Activated CD4-positive, alpha-beta T cell treated with anti-CD3 and anti-CD28 coated beads, Interleukin-2, amount 10 ng/mL, durations not matched to agents 7 days and 5 days (primary cell): ENCODE measurements at regions not wholly inside any gene's neighbourhood (a gene's known extent, or its start where the extent isn't known, plus 50 kb on each side); places are given as distances from the start of the nearest gene placed in this dataset.

ENCODE experiments used
- CTCF ChIA-PET: fragments of 350-600 bp; sonication (Branson Sonifier 250); formaldehyde crosslinking; loops from one replicate; lab custom pipeline; 2021; ENCODE audit warnings: antibody characterized with exemption; lab: Charles Lee
- POLR2A ChIA-PET: fragments of 350-600 bp; sonication (Branson Sonifier 250); formaldehyde crosslinking; loops from one replicate; lab custom pipeline; 2021; ENCODE audit warnings: antibody characterized with exemption; lab: Charles Lee
- DNase-seq: peaks from one replicate; pipeline ENCODE4 v3.0.0-alpha.2; 2020
- H3K27ac Mint-ChIP-seq: one replicate; pipeline ENCODE4 v1.8.0; 2021; ENCODE audit warnings: mild to moderate bottlenecking, moderate library complexity, mixed read lengths
- H3K27me3 Mint-ChIP-seq: one replicate; pipeline ENCODE4 v1.8.0; 2021; ENCODE audit warnings: mixed read lengths
- H3K36me3 Mint-ChIP-seq: one replicate; pipeline ENCODE4 v1.8.0; 2021; ENCODE audit warnings: low read depth, mixed read lengths
- H3K4me1 Mint-ChIP-seq: one replicate; pipeline ENCODE4 v1.8.0; 2021; ENCODE audit warnings: mixed read lengths
- H3K4me3 Mint-ChIP-seq: one replicate; pipeline ENCODE4 v1.8.0; 2021; ENCODE audit warnings: mild to moderate bottlenecking, moderate library complexity, mixed read lengths
- H3K9me3 Mint-ChIP-seq: one replicate; pipeline ENCODE4 v1.8.0; 2021; ENCODE audit warnings: mixed read lengths

DNA sequence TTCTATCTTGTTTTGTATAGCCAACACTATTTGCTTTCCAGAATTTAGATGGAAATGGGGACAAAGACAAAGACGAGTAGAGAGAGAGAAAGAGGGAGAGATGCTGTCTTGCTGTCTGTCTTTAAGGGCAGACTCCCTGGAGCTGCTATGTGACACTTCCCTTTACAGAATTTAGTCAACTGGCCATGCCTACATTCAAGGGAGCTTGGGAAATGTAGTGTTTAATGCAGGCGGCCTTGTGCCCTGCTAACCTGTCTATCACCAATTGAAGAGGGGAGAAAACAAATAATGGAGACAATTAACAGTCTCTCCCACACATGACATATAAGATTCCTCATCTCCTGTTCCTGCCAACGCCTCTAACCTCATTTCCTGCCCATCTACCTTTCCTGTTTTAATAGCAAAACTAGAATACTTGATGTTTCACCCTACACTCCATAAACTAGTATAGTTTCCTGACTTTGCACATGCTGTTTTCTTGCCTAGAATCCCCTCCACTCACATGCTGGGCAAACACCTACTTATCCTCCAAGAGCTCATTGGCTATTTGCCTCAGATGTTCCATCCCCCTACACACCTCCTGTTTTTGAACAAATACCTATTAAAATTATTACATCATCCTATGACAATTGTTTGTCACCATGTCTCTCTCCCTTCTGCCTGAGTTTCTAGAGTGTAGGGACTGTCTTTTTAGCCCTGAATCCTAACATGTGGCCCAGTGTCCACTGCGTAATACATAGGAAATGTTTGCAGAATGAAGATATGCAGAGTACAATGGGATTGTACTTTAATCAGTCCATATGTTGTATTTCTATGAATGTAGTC, 117.2 kb downstream of the SLC25A24 start:
- no peaks in the 10 kb centered on the region for H3K36me3 Mint-ChIP-seq
- no peak for DNase-seq
- CTCF ChIA-PET = interaction anchor here (1.7 kb wide), 1 partner anchor 55 kb away, joined by 3 read pairs; no protein-coding TSS in a partner anchor
- H3K27ac Mint-ChIP-seq = no peak overlapping the region
- H3K4me1 Mint-ChIP-seq = peaks cover 53% of the 10 kb centered on the region
- H3K4me3 Mint-ChIP-seq = no peak overlapping the region
- H3K27me3 Mint-ChIP-seq = no peaks in the 10 kb centered on the region
- peaks cover 9% of the 10 kb centered on the region for H3K9me3 Mint-ChIP-seq
- POLR2A ChIA-PET = no interaction called here

DNA sequence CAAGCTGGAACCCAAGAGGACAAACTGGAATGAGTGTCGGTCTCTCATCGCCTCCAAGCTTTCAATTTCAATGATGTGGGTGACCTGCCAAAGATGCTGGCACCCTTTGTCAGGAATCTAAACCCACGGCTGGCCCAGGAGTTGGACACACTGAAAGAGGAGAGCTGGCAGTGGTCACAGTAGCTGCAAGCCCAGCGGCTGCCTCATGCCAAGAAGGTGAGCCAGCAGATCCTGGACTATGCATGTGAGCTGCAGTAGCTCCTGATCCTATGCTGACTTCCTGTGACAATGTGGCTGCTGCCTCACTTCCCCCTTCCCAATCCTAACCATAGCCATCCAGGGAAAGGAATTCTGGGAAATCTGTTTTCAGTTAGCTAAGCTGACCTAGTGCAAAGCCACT, 117.0 kb upstream of the VAV3 start:
- Mint-ChIP-seq H3K4me3 (no peak overlapping the region), H3K9me3 (peaks cover 9% of the 10 kb centered on the region), H3K36me3 (no peaks in the 10 kb centered on the region), H3K27ac (no peak overlapping the region), H3K27me3 (no peaks in the 10 kb centered on the region), H3K4me1 (peaks cover 62% of the 10 kb centered on the region)
- DNase-seq = no peak
- POLR2A ChIA-PET = no interaction called here
- CTCF ChIA-PET = interaction anchor here (0.8 kb wide), 1 partner anchor 38 kb away, joined by 3 read pairs; no protein-coding TSS in a partner anchor

DNA sequence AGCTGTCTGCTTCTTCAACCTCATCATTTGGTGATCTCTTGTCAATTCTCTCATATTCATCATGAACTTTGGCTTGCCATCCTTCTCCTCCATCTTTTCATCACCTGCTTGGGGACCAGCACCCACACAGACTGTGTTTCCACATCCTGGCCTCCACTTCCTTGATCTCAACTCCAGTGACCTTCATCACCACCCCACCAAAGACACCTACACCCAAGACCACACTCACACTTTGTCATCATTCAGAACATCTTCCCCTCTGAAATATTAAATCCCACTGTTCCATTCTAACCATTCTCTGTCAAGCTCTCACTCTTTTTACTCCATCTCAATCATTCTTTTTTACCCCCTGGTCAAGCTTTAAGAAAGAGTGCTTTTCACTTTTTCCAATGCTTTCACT, 115.5 kb upstream of the VAV3 start:
- Mint-ChIP-seq H3K27me3 (no peaks in the 10 kb centered on the region), H3K27ac (peak overlapping the region; percentile 68), H3K4me3 (no peak overlapping the region), H3K4me1 (peaks cover 64% of the 10 kb centered on the region), H3K36me3 (no peaks in the 10 kb centered on the region), H3K9me3 (peaks cover 9% of the 10 kb centered on the region)
- peak; percentile 14 for DNase-seq
- CTCF ChIA-PET = interaction anchor here (0.7 kb wide), 1 partner anchor 33 kb away, joined by 4 read pairs; no protein-coding TSS in a partner anchor
- POLR2A ChIA-PET = no interaction called here

DNA sequence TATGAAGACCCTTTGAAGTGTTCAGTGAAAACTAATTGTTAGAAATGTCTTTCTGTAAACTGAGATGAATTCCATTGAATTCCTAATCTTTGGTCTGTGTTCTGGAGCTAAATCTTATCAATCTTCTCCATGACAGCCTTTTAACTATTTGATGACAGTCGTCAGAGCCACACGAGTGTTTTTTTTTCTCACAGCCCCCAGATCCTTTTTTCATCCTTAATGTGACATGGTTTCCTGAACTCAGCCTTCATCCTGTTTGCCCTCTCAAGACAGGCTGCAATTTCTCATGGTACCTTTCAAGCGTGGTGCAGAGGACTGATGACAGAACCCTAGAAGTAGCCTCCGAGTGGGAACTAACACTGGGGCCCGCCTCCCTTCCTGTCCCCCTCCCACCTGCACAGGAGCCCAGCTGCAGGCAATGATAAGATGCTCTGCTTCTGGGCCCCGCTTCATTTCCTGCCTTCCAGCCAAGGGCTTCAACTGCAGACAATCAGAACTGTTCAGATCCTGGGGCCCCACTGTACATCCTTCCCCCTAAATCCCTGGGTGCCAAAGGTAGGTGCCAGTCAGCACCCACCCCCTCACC, 114.6 kb upstream of the VAV3 start:
- ChIA-PET POLR2A (no interaction called here), CTCF (no interaction called here)
- H3K9me3 Mint-ChIP-seq = peaks cover 9% of the 10 kb centered on the region
- H3K36me3 Mint-ChIP-seq = no peaks in the 10 kb centered on the region
- H3K27ac Mint-ChIP-seq = peak overlapping the region; percentile 77
- no peaks in the 10 kb centered on the region for H3K27me3 Mint-ChIP-seq
- H3K4me1 Mint-ChIP-seq = peaks cover 64% of the 10 kb centered on the region
- DNase-seq = peak; percentile 55
- H3K4me3 Mint-ChIP-seq = peak overlapping the region; percentile 1

DNA sequence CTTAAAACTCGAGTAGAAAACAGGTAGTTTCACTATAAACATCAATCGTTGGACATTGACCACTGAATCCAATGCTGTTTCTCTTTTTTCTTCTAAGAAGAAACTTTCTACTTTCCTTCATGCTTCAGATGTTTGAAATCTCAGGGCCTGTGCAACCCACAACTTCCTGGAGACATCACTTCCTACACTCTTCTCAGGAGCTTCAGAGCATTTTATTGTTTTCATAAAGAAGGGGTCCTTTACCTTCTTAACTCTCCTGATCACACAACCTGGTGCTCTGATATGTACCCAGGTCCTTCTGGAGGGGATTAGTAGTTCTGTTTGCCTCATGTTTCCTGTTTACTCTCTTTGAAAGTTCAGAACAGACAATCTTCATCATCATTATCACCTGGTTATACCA, 113.0 kb upstream of the VAV3 start:
- Mint-ChIP-seq H3K36me3 (no peaks in the 10 kb centered on the region), H3K4me3 (peak overlapping the region; percentile 3), H3K9me3 (peaks cover 9% of the 10 kb centered on the region), H3K27ac (peak overlapping the region; percentile 81), H3K4me1 (peaks cover 56% of the 10 kb centered on the region), H3K27me3 (no peaks in the 10 kb centered on the region)
- peak; percentile 30 for DNase-seq
- ChIA-PET CTCF (no interaction called here), POLR2A (no interaction called here)

DNA sequence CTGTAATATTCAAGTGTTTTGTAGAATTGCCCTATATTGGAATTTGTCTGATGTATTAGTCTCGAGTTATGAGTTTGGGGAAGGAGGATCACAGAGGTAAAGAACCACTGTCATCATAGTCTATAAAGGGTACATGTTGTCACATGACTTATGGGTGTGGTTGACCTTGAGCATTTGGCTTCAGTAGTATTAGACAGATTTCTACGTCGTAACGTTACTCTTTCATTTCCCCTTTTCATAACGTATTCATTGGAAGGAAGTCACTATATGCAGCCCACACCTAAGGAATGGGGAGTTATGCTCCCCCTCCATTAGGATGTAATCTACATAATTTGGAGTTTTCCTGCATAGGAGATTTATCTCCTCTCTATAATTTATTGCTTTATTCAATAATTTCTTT, 110.1 kb upstream of the VAV3 start:
- H3K27me3 Mint-ChIP-seq = no peaks in the 10 kb centered on the region
- ChIA-PET CTCF (no interaction called here), POLR2A (no interaction called here)
- no peak overlapping the region for H3K4me3 Mint-ChIP-seq
- peaks cover 28% of the 10 kb centered on the region for H3K4me1 Mint-ChIP-seq
- H3K36me3 Mint-ChIP-seq = no peaks in the 10 kb centered on the region
- no peaks in the 10 kb centered on the region for H3K9me3 Mint-ChIP-seq
- no peak overlapping the region for H3K27ac Mint-ChIP-seq
- no peak for DNase-seq

DNA sequence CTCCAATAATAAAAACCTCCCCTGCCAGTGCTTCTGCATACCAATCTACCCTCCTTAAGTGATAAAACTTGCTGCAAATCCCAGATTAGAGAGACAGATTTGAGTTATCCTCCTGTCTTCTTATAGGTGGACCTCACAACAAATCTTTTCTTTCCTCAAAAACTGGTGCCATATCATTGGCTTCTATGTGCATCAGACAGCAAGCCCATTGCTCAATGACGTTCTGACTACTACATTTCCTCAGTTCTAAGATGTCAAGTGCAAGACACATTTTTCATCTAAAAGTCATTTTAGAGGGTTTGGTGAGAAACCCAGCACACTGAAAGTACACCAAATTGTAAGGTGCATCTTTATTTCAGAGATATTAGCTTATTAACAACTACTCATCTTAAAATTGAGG, 107.8 kb upstream of the VAV3 start:
- POLR2A ChIA-PET = no interaction called here
- H3K27ac Mint-ChIP-seq = no peak overlapping the region
- no peaks in the 10 kb centered on the region for H3K27me3 Mint-ChIP-seq
- H3K4me3 Mint-ChIP-seq = no peak overlapping the region
- no peaks in the 10 kb centered on the region for H3K9me3 Mint-ChIP-seq
- no peak for DNase-seq
- CTCF ChIA-PET = no interaction called here
- H3K4me1 Mint-ChIP-seq = peaks cover 14% of the 10 kb centered on the region
- no peaks in the 10 kb centered on the region for H3K36me3 Mint-ChIP-seq

DNA sequence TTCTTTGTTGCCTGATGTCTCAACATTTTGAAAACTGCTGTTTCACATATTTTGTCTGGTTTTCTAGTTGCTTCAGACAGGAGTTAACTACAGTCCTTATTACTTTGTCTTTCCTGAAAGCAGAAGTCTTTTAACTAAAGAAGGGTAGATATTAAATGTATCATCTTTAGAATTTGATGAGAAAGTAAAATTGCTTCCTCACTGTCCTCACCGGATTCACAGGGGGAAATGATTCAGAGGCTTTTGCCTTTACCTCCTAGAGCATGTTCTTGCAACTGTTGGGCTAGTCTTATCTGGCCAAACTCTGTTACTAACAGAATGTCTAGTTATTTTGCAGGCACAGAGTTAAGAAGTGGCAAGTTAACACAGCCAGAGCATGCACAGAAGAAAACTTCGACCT, 107.2 kb upstream of the VAV3 start:
- ChIA-PET POLR2A (no interaction called here), CTCF (no interaction called here)
- H3K27ac Mint-ChIP-seq = no peak overlapping the region
- H3K4me3 Mint-ChIP-seq = no peak overlapping the region
- H3K27me3 Mint-ChIP-seq = no peaks in the 10 kb centered on the region
- no peaks in the 10 kb centered on the region for H3K9me3 Mint-ChIP-seq
- no peak for DNase-seq
- H3K4me1 Mint-ChIP-seq = peaks cover 9% of the 10 kb centered on the region
- H3K36me3 Mint-ChIP-seq = no peaks in the 10 kb centered on the region

DNA sequence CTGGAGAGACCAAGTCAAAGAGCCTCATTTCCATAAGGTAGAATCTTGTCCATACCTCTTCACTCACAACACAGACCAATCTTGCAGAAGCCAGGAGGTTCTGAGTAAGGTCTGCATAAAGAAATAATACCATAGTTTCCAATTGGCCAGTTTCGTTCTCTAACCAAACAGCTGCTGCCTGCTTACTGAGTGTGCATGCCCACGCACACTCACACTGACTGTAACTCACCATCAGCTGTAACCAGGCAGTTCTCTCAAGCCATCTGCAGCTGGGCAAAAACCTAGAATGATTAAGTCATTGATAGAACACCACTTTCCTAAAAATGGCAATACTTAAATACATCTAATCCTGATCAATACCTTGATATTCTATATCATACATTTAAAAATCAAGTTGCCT, 106.6 kb upstream of the VAV3 start:
- H3K36me3 Mint-ChIP-seq = no peaks in the 10 kb centered on the region
- CTCF ChIA-PET = no interaction called here

DNA sequence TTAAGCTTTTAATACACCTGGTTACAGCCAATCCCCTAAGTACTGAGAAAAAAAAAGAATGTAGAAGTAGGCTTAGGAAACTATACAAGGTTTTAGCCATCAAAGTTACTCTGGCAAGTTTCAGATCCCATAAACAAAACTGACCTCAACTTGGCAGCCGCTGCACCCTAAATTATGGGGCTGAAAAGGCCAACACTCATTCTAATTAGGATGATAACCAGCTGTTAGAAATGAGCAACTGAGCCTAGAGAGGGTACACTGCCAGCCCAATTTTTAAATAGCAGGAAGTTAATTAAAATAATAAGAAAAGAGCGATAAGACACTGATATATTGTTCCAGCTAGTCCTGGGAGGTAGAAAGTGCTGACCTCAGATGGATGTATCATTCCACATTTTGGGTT, 105.7 kb upstream of the VAV3 start:
- H3K4me3 Mint-ChIP-seq = no peak overlapping the region
- no peaks in the 10 kb centered on the region for H3K27me3 Mint-ChIP-seq
- no peaks in the 10 kb centered on the region for H3K9me3 Mint-ChIP-seq
- H3K36me3 Mint-ChIP-seq = no peaks in the 10 kb centered on the region
- H3K4me1 Mint-ChIP-seq = peaks cover 5% of the 10 kb centered on the region
- H3K27ac Mint-ChIP-seq = no peak overlapping the region
- POLR2A ChIA-PET = no interaction called here
- CTCF ChIA-PET = no interaction called here
- no peak for DNase-seq

More for the DNA sequence above, 106.6 kb upstream of the VAV3 start:
- no peaks in the 10 kb centered on the region for H3K9me3 Mint-ChIP-seq
- no peak overlapping the region for H3K27ac Mint-ChIP-seq
- H3K27me3 Mint-ChIP-seq = no peaks in the 10 kb centered on the region
- H3K4me3 Mint-ChIP-seq = no peak overlapping the region
- no peak for DNase-seq
- H3K4me1 Mint-ChIP-seq = peaks cover 5% of the 10 kb centered on the region
- POLR2A ChIA-PET = no interaction called here

DNA sequence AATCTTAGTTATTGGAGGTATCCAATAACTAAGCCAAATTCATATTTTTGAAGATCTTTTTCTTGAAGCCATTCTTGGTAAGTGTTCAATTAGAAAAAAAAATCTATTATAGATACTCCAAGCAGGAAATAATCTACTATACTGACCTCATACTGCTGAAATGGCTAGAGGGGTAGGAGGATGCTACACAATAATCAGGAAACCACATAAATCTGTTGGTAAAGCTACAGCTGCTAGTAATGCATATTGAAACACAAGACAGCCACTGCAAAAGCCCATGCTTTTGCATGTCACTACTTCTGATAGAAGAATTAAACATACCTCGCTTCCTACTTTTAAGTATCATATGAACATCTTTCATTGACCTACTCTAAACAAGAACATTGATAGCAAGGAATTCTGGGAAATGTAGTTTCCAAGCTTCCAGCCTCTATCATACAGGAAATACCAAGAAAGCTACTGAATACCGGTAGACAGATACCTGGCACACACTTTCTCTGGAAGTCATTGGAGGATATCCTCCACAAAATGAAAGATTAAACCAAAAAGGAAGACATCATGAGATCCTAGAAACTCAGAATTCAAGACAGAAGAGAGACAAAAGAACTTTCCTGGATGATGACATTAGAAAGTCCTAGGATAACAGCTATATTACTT, 103.0 kb upstream of the VAV3 start:
- Mint-ChIP-seq H3K36me3 (no peaks in the 10 kb centered on the region), H3K9me3 (peaks cover 1% of the 10 kb centered on the region), H3K27ac (no peak overlapping the region), H3K4me3 (no peak overlapping the region), H3K4me1 (peaks cover 13% of the 10 kb centered on the region), H3K27me3 (no peaks in the 10 kb centered on the region)
- CTCF ChIA-PET = interaction anchor here (1.0 kb wide), 1 partner anchor 21 kb away, joined by 3 read pairs; no protein-coding TSS in a partner anchor
- no peak for DNase-seq
- POLR2A ChIA-PET = interaction anchor here (0.7 kb wide), 1 partner anchor 269 kb away, joined by 3 read pairs; no protein-coding TSS in a partner anchor

DNA sequence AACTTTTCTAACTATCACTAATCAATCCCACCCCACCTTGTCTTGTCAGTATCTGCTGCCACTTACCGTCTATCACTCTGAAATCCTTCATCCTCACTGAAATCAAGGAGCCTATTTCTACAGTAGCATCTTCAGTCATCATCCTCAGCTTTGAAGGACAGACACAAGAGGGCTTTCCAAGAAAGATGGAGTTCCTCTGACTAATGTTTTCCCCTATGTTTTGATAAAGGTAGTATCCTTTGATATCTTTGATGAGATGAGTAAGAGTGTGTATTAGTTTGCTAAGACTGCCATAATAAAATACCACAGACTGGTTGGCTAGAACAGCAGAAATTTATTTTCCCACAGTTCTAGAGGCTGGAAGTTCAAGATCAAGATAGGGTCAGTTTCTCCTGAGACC, 101.8 kb upstream of the VAV3 start:
- peaks cover 7% of the 10 kb centered on the region for H3K9me3 Mint-ChIP-seq
- DNase-seq = no peak

DNA sequence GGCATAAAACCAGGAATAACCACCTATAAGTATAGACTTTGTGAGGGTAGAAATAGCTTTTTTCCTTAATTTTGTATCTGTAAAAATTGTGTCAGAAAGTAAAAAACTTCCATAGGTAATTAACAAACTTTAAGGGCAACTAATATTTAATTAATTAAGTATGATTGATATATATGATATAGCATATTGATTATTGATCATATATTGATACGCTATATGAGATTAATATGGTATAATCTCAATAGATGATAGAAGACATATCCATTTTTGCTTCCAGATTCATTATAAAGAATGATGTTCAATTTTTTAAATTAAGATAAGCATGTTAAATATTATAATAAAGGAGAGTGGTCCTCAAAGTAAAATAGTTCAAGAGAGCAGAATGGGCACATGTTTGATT, 99.3 kb upstream of the VAV3 start:
- H3K27ac Mint-ChIP-seq = no peak overlapping the region
- H3K4me3 Mint-ChIP-seq = no peak overlapping the region
- peaks cover 3% of the 10 kb centered on the region for H3K27me3 Mint-ChIP-seq
- peaks cover 10% of the 10 kb centered on the region for H3K9me3 Mint-ChIP-seq
- ChIA-PET CTCF (no interaction called here), POLR2A (no interaction called here)
- H3K4me1 Mint-ChIP-seq = peaks cover 17% of the 10 kb centered on the region
- H3K36me3 Mint-ChIP-seq = peaks cover 2% of the 10 kb centered on the region
- DNase-seq = no peak

More for the DNA sequence above, 101.8 kb upstream of the VAV3 start:
- Mint-ChIP-seq H3K4me3 (no peak overlapping the region), H3K27ac (no peak overlapping the region), H3K4me1 (peaks cover 17% of the 10 kb centered on the region), H3K36me3 (no peaks in the 10 kb centered on the region), H3K27me3 (peaks cover 1% of the 10 kb centered on the region)
- ChIA-PET POLR2A (no interaction called here), CTCF (no interaction called here)
